ENCODE measurements at regions not wholly inside any gene's neighbourhood (a gene's known extent, or its start where the extent isn't known, plus 50 kb on each side); places are given as distances from the start of the nearest gene placed in this dataset.

GRCh38 chr5:170444181-170444580 lies 55.0 kb upstream of the KCNMB1 start:
- H3K27ac ChIP-seq: no peak overlapping the region

GRCh38 chr5:170443624-170444023 lies 54.5 kb upstream of the KCNMB1 start:
- no peak overlapping the region for H3K27ac ChIP-seq
- no peak for TF ChIP-seq CTCF (conservative IDR thresholded peaks at IDR 0.05)
- no peak for TF ChIP-seq ZFX (IDR thresholded peaks at IDR 0.05)

More at GRCh38 chr5:170444181-170444580, 55.0 kb upstream of the KCNMB1 start:
- TF ChIP-seq ZFX (IDR thresholded peaks at IDR 0.05): no peak
- no peak for TF ChIP-seq CTCF (conservative IDR thresholded peaks at IDR 0.05)

- H3K27ac ChIP-seq: no peak overlapping the region
- TF ChIP-seq CTCF (conservative IDR thresholded peaks at IDR 0.05) (no peak), ZFX (IDR thresholded peaks at IDR 0.05) (no peak)
These were observed 53.8 kb upstream of the KCNMB1 start for GRCh38 chr5:170442921-170443320.

- H3K27ac ChIP-seq: no peak overlapping the region
- no peak for TF ChIP-seq CTCF (conservative IDR thresholded peaks at IDR 0.05)
- no peak for TF ChIP-seq ZFX (IDR thresholded peaks at IDR 0.05)
These were observed 53.2 kb upstream of the KCNMB1 start for GRCh38 chr5:170442391-170442790.

GRCh38 chr5:170441393-170441784 lies 52.2 kb upstream of the KCNMB1 start:
- no peak overlapping the region for H3K27ac ChIP-seq

GRCh38 chr5:170440771-170441392 lies 51.7 kb upstream of the KCNMB1 start:
- H3K27ac ChIP-seq: no peak overlapping the region
- TF ChIP-seq ZFX (IDR thresholded peaks at IDR 0.05): no peak

More at GRCh38 chr5:170441393-170441784, 52.2 kb upstream of the KCNMB1 start:
- TF ChIP-seq ZFX (IDR thresholded peaks at IDR 0.05) (no peak), CTCF (conservative IDR thresholded peaks at IDR 0.05) (no peak)

DNA sequence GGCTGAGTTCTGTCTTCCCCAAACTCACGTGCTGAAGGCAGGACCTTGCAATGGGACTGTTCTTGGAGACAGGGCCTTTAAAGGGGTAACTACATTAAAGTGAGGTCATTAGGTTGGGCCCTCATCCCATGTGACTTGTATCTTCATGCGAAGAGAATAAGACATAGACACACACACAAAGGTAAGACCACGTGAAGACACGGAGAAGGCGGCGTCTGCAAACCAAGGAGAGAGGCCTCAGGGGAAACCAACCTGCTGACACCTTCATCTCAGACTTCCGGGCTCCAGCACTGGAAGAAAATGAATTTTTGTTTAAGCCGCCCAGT lies 50.7 kb upstream of the KCNMB1 start:
- H3K27ac ChIP-seq: no peak overlapping the region
- TF ChIP-seq CTCF (conservative IDR thresholded peaks at IDR 0.05): no peak
- TF ChIP-seq ZFX (IDR thresholded peaks at IDR 0.05): no peak

DNA sequence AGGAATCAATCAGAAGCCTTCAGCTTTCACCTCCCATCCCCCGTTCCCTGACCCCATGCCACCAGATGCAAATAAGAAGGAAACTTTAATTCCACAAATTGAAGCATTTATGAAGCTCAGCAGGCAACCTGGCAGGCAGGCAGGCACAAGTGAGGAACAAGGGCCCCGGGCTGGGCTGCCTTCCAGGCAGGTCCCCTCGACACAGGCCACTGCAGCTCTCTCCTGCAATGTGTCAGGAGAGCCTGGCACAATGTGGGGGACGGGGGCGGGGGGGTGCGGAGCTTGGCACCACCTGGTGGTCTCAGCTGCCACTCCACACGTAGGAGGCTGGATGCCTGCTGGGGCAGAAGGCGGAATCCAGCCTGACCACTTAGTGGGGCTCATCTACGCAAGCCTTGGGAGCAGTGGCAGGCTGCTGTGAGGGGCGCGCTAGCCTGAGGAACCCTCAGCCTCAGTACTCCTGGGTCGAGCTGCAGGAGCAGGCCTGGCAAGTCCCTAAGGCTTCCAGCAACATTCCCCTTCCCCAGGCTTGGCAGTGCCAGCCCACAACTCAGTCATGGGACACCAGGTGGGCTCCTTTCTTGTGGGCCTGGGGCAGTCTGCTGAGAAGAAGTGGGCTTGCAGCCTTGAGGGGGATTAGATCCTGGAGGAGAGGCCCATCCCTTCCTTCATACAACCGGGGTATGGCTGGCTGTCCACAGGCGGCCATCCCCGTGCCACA lies 50.2 kb upstream of the KCNMB1 start:
- no peak for TF ChIP-seq CTCF (conservative IDR thresholded peaks at IDR 0.05)
- no peak for TF ChIP-seq ZFX (IDR thresholded peaks at IDR 0.05)
- no peak overlapping the region for H3K27ac ChIP-seq

Data from C4-2B (cell line).